ENCODE measurements at regions not wholly inside any gene's neighbourhood (a gene's known extent, or its start where the extent isn't known, plus 50 kb on each side); places are given as distances from the start of the nearest gene placed in this dataset.

GRCh38 chr6:8180327-8181159 lies 78.2 kb upstream of the EEF1E1 start:
- no peaks in the 10 kb centered on the region for H3K27me3 ChIP-seq
- H3K4me3 ChIP-seq = no peak overlapping the region
- H3K36me3 ChIP-seq = no peaks in the 10 kb centered on the region
- peak; percentile 41 to 50 for DNase-seq (ENCODE audit: low read depth in 1 of 2, low spot score in 1 of 2)
- peaks cover 17% of the 10 kb centered on the region for H3K4me1 ChIP-seq (ENCODE audit: low read depth)
- peak overlapping the region; percentile 77 for H3K27ac ChIP-seq
- TF ChIP-seq CTCF (IDR thresholded peaks at IDR 0.05; ENCODE audit: low read depth, low read length) = no peak
- no peaks in the 10 kb centered on the region for H3K9me3 ChIP-seq (ENCODE audit: low read depth)

- Histone ChIP-seq H3K9me3 (ENCODE audit: low read depth) (no peaks in the 10 kb centered on the region), H3K4me3 (no peak overlapping the region), H3K27ac (no peak overlapping the region), H3K27me3 (no peaks in the 10 kb centered on the region), H3K4me1 (ENCODE audit: low read depth) (peaks cover 17% of the 10 kb centered on the region), H3K36me3 (no peaks in the 10 kb centered on the region)
- no peak for TF ChIP-seq CTCF (IDR thresholded peaks at IDR 0.05; ENCODE audit: low read depth, low read length)
- no peak for DNase-seq (ENCODE audit: low read depth in 1 of 2, low spot score in 1 of 2)
These were observed 75.4 kb upstream of the EEF1E1 start for GRCh38 chr6:8177721-8178120.

DNA sequence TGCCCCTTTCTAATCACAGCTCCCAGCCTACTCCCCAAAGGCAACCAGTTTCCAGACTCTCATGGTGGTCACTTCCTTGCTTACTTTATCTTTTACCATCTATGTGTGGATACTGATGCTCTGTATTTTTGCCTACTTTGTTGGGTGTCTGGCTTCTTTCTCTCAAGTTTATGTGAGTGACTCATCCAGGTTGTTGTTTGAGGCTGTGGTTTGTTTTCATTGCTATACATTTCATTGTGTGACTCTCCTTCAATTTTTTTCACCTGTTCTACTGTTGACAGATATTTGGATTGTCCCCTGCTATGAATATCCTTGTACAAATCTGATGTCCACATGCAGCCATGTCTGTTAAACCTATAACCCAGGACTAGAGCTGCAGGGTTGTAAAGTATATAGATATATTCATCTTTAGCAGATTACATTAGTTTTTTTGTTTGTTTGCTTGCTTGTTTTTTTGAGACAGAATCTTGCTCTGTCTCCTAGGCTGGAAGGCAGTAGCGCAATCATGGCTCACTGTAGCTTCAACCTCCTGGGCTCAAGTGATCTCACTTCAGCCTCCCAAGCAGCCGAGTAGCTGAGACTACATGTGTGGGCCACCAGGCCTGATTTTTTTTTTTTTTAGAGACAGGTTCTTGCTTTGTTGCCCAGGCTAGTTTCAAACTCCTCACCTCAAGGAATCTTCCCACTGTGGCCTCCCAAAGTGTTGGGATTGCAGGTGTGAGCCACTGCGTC lies 72.9 kb upstream of the EEF1E1 start:
- Histone ChIP-seq H3K4me3 (no peak overlapping the region), H3K27me3 (no peaks in the 10 kb centered on the region), H3K27ac (no peak overlapping the region), H3K4me1 (ENCODE audit: low read depth) (peaks cover 3% of the 10 kb centered on the region), H3K36me3 (no peaks in the 10 kb centered on the region), H3K9me3 (ENCODE audit: low read depth) (no peaks in the 10 kb centered on the region)
- no peak for DNase-seq (ENCODE audit: low read depth in 1 of 2, low spot score in 1 of 2)
- no peak for TF ChIP-seq CTCF (IDR thresholded peaks at IDR 0.05; ENCODE audit: low read depth, low read length)

DNA sequence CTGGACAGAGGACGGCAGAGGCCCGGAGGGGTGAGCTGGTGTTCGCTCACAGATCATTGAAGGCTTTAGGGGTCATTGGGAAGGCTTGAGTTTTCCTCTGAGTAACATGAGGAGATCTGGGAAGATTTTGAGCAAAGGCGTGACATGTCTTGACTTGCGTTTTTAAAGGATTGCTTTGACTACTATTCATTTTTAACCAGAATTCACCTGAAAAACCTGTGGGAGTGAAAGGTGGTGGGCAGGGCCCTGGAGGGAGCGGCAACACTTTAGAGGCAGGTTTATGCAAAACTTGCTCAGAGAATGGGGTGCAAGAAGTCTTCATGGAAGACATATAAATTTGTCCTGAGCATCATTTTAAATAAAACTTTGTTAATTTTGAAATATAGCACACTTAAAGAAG lies 72.2 kb upstream of the EEF1E1 start:
- Histone ChIP-seq H3K27me3 (no peaks in the 10 kb centered on the region), H3K4me3 (no peak overlapping the region), H3K4me1 (ENCODE audit: low read depth) (no peaks in the 10 kb centered on the region), H3K9me3 (ENCODE audit: low read depth) (no peaks in the 10 kb centered on the region), H3K27ac (no peak overlapping the region), H3K36me3 (no peaks in the 10 kb centered on the region)
- no peak for DNase-seq (ENCODE audit: low read depth in 1 of 2, low spot score in 1 of 2)
- TF ChIP-seq CTCF (IDR thresholded peaks at IDR 0.05; ENCODE audit: low read depth, low read length) = no peak

DNA sequence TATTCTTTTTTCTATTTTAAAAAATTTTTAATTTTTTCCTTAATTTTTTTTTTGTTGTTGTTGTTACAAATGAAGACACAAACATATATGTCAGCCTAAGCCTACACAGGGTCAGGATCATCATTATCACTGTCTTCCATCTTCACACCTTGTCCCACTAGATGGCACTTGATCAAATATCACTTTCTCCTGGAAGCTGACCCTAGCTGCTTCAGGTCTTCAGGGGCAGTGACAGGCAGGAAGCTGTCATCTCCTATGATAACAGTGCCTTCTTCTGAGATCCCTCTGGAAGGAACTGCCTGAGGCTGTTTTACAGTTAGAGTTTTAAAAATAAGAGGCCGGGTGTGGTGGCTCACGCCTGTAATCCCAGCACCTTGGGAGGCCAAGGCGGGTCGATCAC lies 70.2 kb upstream of the EEF1E1 start:
- no peak for TF ChIP-seq CTCF (IDR thresholded peaks at IDR 0.05; ENCODE audit: low read depth, low read length)
- Histone ChIP-seq H3K36me3 (no peaks in the 10 kb centered on the region), H3K4me3 (no peak overlapping the region), H3K9me3 (ENCODE audit: low read depth) (no peaks in the 10 kb centered on the region), H3K27me3 (no peaks in the 10 kb centered on the region), H3K4me1 (ENCODE audit: low read depth) (no peaks in the 10 kb centered on the region), H3K27ac (no peak overlapping the region)
- DNase-seq (ENCODE audit: low read depth in 1 of 2, low spot score in 1 of 2) = no peak
